ENCODE measurements at regions not wholly inside any gene's neighbourhood (a gene's known extent, or its start where the extent isn't known, plus 50 kb on each side); places are given as distances from the start of the nearest gene placed in this dataset.

DNA sequence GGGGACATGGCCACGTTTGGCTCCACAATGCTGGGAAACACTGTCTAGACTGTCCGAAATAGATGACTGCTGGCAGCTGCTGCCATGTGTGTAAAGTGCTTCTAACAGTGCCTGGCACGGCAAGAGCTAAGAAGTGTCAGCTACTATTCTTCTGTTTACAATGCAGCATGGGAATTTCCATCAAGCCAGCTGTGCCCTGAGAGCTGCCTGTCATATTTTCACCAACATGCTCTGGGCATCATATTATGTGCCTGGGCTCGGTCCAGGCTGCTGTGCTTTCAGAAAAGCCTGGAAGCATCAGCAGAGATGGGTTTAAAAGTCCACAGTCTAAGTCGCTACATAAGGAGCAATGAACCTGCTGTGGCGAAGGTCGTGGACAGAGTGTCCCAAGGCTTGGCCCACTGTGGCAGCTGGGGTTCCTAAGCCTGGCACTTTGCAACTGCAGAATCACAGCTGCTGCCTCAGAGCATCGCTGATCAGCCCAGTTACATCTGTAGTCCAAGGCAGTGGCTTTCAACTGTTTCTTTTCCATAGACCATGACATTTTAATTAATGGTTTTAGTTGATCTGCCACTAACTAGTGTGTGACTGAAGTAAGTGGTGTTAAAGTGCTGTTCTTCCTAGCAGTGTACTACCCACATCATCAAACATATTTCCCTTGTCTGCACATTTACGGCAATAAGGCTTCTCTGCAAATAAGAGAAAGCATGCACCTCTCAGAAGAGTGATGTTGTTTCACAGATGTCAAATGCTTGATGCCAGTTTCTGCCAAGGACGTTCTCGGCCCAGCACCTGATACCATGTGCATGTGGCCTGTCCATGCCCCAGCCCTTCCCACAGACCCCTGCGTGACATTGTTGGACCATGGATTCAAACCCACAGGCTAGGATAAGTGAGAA lies 95.7 kb upstream of the C1QTNF9B start:
- TF ChIP-seq POLR2A (IDR thresholded peaks at IDR 0.05): no peak
- no peak for TF ChIP-seq CTCF (IDR thresholded peaks at IDR 0.05)
- no peak overlapping the region for H3K4me3 ChIP-seq
- H3K27ac ChIP-seq: no peak overlapping the region
- no peaks in the 10 kb centered on the region for H3K9me3 ChIP-seq
- whole genome bisulfite sequencing, 2 donors: 88 to 91% methylated on average over 12 of the region's 12 CpGs
- intact Hi-C loops (cut with DNase I; ENCODE audit: low total_unique reads): no loop called here
- H3K36me3 ChIP-seq (ENCODE audit: low read depth, missing control alignments): no peaks in the 10 kb centered on the region
- no peaks in the 10 kb centered on the region for H3K4me1 ChIP-seq
- no peak for DNase-seq
- H3K27me3 ChIP-seq: no peaks in the 10 kb centered on the region

GRCh38 chr13:23993680-23993985 lies 96.3 kb upstream of the C1QTNF9B start:
- Histone ChIP-seq H3K4me1 (no peaks in the 10 kb centered on the region), H3K27ac (no peak overlapping the region), H3K4me3 (no peak overlapping the region), H3K9me3 (no peaks in the 10 kb centered on the region), H3K36me3 (ENCODE audit: low read depth, missing control alignments) (no peaks in the 10 kb centered on the region), H3K27me3 (no peaks in the 10 kb centered on the region)
- DNase-seq: no peak
- 86 to 94% methylated on average over 1 of the region's 1 CpG for WGBS, 2 donors
- TF ChIP-seq CTCF (IDR thresholded peaks at IDR 0.05): no peak
- TF ChIP-seq POLR2A (IDR thresholded peaks at IDR 0.05): no peak
- intact Hi-C loops (cut with DNase I; ENCODE audit: low total_unique reads): no loop called here

DNA sequence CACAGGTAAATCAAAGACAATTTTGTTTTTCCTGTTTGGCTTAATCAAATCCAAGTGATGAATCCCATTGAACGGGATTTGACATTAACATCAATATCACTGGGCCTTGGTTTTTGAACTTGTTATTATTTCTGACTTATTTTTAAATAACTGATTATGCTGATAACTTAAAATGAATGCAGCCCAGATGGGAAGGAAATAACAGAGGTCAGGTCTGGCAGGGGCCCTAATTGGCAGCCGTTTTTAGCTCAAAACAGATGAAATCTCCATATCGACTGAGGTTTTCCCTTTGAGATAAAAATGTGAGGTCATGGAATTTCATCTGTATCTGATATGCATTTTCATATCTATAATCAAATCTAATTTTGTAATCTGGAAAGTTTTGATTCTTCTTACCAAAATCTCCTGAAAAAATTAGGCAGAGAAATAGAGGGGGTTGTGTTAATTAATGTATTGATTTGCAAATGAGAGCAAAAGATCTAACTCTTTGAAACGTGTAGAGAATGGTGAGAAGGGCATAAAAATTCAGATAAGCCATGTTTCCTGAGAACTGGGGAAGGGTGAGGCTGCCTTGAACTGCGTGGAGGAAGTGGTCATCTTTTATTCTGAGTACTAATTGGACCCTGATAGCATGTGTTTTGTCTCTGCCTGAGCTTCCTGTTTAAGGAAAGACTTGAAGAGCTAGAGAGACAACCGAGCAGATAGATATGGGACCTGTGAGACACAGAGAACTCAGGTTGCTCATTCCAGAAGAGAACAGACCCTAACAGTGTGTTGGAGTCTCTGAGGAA lies 98.2 kb upstream of the C1QTNF9B start:
- intact Hi-C loops (cut with DNase I; ENCODE audit: low total_unique reads): no loop called here
- Histone ChIP-seq H3K27me3 (no peaks in the 10 kb centered on the region), H3K4me3 (no peak overlapping the region), H3K4me1 (no peaks in the 10 kb centered on the region), H3K36me3 (ENCODE audit: low read depth, missing control alignments) (no peaks in the 10 kb centered on the region), H3K9me3 (no peaks in the 10 kb centered on the region), H3K27ac (no peak overlapping the region)
- TF ChIP-seq POLR2A (IDR thresholded peaks at IDR 0.05) (no peak), CTCF (IDR thresholded peaks at IDR 0.05) (no peak)
- DNase-seq: no peak
- 74 to 77% methylated on average over 6 of the region's 6 CpGs for WGBS, 2 donors

- WGBS, 2 donors: 85 to 86% methylated on average over 2 of the region's 2 CpGs
- H3K9me3 ChIP-seq: no peaks in the 10 kb centered on the region
- intact Hi-C loops (cut with DNase I; ENCODE audit: low total_unique reads): no loop called here
- H3K27me3 ChIP-seq: no peaks in the 10 kb centered on the region
- no peak overlapping the region for H3K27ac ChIP-seq
- H3K4me3 ChIP-seq: no peak overlapping the region
- H3K36me3 ChIP-seq (ENCODE audit: low read depth, missing control alignments): no peaks in the 10 kb centered on the region
- H3K4me1 ChIP-seq: no peaks in the 10 kb centered on the region
- DNase-seq: no peak
- no peak for TF ChIP-seq CTCF (IDR thresholded peaks at IDR 0.05)
- no peak for TF ChIP-seq POLR2A (IDR thresholded peaks at IDR 0.05)
Measured at GRCh38 chr13:23996456-23996855, 99.2 kb upstream of the C1QTNF9B start.

All from testis (tissue), 2 donors.